Epithelial cell of proximal tubule (primary cell): ENCODE measurements at regions not wholly inside any gene's neighbourhood (a gene's known extent, or its start where the extent isn't known, plus 50 kb on each side); places are given as distances from the start of the nearest gene placed in this dataset.
A peak's percentile ranks its signal among the peaks of the same experiment; 100 is the strongest.

ENCODE experiments used
- DNase-seq: peaks from one replicate; pipeline ENCODE4 v3.0.0-alpha.2; 2011; ENCODE audit warnings: low read depth
- H3K4me3 ChIP-seq: 2 replicates; pipeline ENCODE4 v1.5.1; 2011; ENCODE audit warnings: low read depth, mild to moderate bottlenecking, low read length
- TF ChIP-seq, protein P1 (sequence below): conservative IDR thresholded peaks from 2 replicates; pipeline ENCODE4 v1.5.1; 2012; ENCODE audit warnings: low read depth, mild to moderate bottlenecking, low read length

DNA sequence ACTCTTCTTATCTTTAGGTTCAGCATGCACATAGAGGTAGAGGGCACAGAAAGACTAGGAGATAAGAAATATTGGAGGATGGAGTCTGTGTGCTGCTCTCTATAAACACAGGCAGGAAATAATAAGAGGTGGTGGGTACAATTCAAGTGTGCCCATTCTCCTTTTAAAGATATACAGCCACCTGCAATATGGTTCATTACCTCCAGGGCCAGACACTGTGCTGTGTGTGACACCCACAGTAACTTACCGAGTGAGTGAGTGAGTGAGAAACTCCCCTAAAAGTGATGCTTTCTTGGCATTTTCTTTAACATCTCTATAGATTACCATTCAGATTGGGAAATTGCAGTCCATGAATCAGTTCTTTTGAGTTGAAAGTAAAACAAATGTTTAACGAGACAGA, 311.8 kb upstream of the KCNN2 start:
- no peak for DNase-seq
- TF ChIP-seq, protein P1, sequence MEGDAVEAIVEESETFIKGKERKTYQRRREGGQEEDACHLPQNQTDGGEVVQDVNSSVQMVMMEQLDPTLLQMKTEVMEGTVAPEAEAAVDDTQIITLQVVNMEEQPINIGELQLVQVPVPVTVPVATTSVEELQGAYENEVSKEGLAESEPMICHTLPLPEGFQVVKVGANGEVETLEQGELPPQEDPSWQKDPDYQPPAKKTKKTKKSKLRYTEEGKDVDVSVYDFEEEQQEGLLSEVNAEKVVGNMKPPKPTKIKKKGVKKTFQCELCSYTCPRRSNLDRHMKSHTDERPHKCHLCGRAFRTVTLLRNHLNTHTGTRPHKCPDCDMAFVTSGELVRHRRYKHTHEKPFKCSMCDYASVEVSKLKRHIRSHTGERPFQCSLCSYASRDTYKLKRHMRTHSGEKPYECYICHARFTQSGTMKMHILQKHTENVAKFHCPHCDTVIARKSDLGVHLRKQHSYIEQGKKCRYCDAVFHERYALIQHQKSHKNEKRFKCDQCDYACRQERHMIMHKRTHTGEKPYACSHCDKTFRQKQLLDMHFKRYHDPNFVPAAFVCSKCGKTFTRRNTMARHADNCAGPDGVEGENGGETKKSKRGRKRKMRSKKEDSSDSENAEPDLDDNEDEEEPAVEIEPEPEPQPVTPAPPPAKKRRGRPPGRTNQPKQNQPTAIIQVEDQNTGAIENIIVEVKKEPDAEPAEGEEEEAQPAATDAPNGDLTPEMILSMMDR: no peak

DNA sequence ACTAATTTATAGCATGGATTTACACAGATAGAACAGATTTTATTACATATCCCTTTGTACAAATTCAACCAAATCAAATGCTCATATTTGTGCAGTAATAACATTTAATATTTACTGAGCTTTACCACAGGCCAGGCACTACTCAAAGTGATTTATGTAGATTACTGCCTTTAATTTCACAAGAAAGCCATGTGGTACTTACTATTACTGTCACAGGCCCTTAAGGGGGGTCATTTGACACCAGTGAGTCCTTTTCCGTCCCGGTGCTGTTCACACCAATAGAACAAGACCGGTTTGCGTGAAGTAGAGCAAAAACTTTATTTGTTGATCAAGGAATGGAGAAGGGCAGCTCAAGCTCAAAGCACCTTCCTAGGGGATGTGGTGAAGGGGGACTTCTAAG, 308.5 kb upstream of the KCNN2 start:
- TF ChIP-seq, protein P1: no peak
- H3K4me3 ChIP-seq: no peak overlapping the region
- DNase-seq: no peak

More for the DNA sequence above, 311.8 kb upstream of the KCNN2 start:
- H3K4me3 ChIP-seq: no peak overlapping the region

DNA sequence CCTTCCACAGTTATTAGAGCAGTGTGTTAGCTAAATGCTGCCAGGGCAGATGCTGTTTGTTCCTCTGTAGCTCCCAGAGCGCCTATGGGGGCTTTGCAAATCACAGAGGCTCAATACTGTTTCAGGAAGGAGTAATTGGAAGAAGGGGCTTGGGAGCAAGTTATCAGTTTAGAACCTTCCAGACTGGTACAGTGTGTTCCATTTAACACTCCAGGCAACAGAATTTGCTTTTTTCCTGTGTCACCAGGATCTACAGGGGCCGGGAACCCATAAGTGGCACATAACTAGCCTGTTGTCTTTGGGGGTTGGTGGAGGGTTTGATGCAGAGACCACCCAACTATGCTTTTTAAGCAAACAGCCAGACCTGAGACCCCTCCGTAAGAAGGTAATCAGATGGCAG, 307.3 kb upstream of the KCNN2 start:
- TF ChIP-seq, protein P1: no peak
- H3K4me3 ChIP-seq: no peak overlapping the region
- no peak for DNase-seq

DNA sequence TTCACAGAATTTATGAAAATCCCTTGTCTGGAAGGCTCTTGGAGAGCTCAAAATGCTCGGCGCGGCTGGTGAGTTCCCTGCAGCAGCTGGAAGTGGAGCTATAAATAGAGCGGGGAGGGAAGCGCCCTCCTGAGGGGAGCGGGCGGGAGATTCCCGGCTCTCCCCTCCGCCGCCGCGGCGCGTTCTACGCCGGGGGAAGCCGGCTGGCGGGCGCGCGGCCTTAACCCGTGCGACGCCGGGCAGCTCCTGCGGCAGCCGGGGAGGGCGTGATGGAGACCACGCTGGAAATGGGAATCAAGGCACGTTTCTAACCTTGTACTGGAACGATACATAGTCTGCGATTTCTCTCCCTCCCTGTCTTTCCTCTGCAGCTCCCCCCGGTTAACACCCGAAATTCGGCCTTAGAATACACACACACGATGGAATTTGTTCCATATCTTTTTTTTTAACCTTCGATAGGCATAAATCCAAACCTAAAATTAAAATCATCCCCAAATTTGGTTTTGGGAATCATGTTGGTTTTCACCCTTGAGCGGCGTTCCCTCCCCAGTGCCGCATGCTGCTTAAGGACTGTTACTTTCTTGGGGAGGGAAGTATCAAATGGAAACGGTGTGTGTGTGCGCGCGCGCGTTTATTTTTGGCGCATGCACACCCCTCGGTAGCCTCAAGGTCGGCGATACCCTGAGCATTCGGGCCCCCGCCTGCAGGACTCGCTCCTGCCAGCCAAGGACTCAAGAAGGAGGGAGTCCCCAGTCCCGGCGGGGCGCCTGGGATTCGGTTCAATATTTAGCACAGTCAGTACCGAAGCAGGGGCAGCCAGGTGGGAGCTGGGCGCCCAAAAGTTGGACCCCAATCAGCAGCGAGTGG, 306.3 kb upstream of the KCNN2 start:
- no peak for DNase-seq
- H3K4me3 ChIP-seq: peak overlapping the region; percentile 11
- TF ChIP-seq, protein P1: no peak

DNA sequence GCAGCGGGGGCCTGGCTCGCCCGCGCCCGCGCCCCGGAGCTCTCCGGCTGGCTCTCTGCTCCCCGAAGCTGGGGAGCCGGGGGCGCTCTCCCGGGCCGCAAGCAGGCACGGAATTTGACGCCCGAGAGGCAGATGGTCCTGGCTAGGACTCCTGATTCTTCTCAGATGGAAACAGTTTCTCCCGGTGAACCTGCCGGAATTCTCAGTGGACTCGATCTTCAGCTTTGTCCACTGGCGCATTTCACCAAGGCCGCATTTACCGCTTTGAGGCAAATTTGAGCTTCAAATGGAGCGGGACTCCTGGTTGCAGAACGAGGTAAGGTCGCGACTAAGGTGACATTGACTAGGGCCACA, 305.7 kb upstream of the KCNN2 start:
- H3K4me3 ChIP-seq: no peak overlapping the region
- TF ChIP-seq, protein P1: no peak
- no peak for DNase-seq

DNA sequence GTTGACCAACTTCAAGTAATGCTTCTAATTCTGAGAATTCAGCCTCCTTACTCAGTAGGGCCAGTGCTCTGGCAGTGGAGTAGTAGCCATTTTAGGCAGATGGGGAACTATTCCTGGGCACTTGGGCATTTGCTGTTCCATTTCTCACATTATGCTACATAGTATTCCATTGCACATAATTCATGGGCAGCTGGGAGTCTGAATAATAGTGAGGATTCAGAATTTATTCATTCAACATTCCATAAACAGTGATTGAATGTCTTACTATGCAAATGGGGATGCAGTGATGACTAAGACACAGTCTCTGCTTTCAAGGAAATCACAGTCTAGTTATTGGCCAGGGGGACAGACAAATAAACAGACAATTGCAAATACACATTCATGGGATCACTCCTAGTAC, 301.0 kb upstream of the KCNN2 start:
- TF ChIP-seq, protein P1: no peak
- no peak for DNase-seq
- H3K4me3 ChIP-seq: no peak overlapping the region
